ENCODE measurements at regions not wholly inside any gene's neighbourhood (a gene's known extent, or its start where the extent isn't known, plus 50 kb on each side); places are given as distances from the start of the nearest gene placed in this dataset.
"Not testable (repeated sequence)": the region's sequence is repeated elsewhere in the genome, so short reads cannot be mapped to it uniquely, and the experiment has no call there.

DNA sequence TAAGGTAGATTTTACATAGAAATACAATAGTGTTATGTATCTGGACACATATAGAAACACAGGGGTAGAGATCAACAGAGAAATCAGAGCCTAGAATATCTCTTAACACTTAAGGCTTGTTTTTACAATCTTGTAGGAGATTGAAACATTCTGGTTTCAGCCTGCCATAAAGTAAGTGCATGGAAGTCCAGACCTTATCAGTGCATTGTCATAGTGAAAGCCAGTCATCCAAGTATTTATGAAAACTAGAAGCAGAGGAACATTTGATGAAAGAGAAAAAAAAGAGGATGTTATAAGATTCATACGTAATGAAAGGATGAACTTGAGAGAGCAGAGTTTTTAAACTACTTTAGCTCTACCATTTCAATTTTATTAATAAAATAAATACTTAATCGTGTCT, 194.3 kb upstream of the TRPC7 start:
- no peak overlapping the region for H3K27ac Mint-ChIP-seq

DNA sequence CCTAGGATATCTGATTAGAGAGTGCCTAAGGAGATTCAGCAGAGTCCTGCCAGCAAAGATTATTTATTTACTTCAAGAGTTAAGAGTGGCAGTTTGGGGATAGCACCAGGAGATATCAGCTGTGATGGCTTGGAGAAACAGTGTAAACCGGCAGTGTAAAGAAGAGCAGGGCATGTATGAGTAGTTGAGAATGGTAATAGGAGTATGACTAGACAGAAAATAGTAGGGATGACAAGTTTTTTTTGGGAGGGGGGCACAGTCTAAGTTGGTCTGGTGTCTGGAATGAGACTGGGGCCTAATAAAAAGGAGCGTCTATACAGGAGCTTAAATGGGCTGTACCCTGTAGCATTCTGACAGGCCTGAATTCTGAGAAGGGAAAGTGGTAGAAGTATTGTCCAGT, 181.8 kb upstream of the TRPC7 start:
- not testable (repeated sequence) for H3K4me3 Mint-ChIP-seq; H3K27ac Mint-ChIP-seq; H3K4me1 Mint-ChIP-seq (ENCODE audit: low read depth in 2 of 2); DNase-seq; ATAC-seq (replicated peaks); H3K27me3 Mint-ChIP-seq; H3K36me3 Mint-ChIP-seq (ENCODE audit: insufficient read depth)
- H3K9me3 Mint-ChIP-seq = peaks cover 7 to 11% of the 10 kb centered on the region in 2 donors

More for the DNA sequence above, 194.3 kb upstream of the TRPC7 start:
- Mint-ChIP-seq H3K4me3 (no peak overlapping the region), H3K27me3 (no peaks in the 10 kb centered on the region), H3K4me1 (ENCODE audit: low read depth in 2 of 2) (peaks cover 4 to 23% of the 10 kb centered on the region in 2 donors), H3K36me3 (ENCODE audit: insufficient read depth) (no peaks in the 10 kb centered on the region), H3K9me3 (peaks cover 6 to 28% of the 10 kb centered on the region in 2 donors)
- DNase-seq (no peak), ATAC-seq (replicated peaks) (no peak)

DNA sequence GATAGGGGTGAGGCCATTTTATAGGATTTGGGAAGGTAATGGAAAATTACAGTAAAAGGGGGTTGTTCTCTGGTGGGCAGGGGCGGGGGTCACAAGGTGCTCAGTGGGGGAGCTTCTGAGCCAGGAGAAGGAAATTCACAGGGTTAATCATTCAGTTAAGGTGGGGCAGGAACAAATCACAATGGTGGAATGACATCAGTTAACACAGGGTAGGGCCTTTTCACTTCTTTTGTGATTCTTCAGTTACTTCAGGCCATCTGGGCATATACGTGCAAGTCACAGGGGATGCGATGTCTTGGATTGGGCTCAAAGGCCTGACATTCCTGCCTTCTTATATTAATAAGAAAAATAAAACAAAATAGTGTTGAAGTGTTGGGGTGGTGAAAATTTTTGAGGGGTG, 181.1 kb upstream of the TRPC7 start:
- not testable (repeated sequence) for DNase-seq; H3K27ac Mint-ChIP-seq; H3K27me3 Mint-ChIP-seq; H3K4me3 Mint-ChIP-seq; H3K4me1 Mint-ChIP-seq (ENCODE audit: low read depth in 2 of 2); ATAC-seq (replicated peaks); H3K36me3 Mint-ChIP-seq (ENCODE audit: insufficient read depth)
- peaks cover 7 to 11% of the 10 kb centered on the region in 2 donors for H3K9me3 Mint-ChIP-seq

DNA sequence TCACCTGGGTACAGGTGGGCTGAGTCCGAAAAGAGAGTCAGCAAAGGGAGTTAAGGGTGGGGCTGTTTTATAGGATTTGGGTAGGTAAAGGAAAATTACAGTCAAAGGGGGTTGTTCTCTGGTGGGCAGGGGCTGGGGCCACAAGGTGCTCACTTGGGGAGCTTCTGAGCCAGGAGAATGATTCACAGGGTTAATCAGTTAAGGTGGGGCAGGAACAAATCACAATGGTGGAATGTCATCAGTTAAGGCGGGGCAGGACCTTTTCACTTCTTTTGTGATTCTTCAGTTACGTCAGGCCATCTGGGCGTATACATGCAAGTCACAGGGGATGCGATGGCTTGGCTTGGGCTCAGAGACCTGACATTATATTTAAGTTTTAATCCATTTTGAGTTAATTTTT, 179.7 kb upstream of the TRPC7 start:
- DNase-seq; H3K27ac Mint-ChIP-seq; H3K4me3 Mint-ChIP-seq; H3K27me3 Mint-ChIP-seq; H3K36me3 Mint-ChIP-seq (ENCODE audit: insufficient read depth); ATAC-seq (replicated peaks); H3K4me1 Mint-ChIP-seq (ENCODE audit: low read depth in 2 of 2): not testable (repeated sequence)
- peaks cover 5 to 11% of the 10 kb centered on the region in 2 donors for H3K9me3 Mint-ChIP-seq

DNA sequence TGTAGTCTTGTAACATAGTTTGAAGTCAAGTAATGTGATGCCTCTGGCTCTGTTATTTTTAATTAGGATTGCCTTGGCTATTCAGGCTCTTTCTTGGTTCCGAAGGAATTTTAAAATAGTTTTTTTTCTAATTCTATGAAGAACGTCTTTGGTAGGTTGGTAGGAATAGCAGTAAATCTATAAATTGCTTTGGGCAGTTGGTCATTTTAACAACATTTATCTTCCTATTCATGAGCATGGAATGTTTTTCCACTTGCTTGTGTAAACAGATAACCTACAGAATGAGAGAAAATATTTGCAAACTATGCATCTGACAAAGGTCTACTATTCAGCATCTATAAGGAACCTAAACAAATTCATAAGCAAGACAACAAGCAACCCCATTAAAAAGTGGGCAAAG, 173.2 kb upstream of the TRPC7 start:
- H3K27me3 Mint-ChIP-seq = no peaks in the 10 kb centered on the region
- DNase-seq (no peak), ATAC-seq (replicated peaks) (no peak)
- H3K9me3 Mint-ChIP-seq = peaks cover 0 to 4% of the 10 kb centered on the region in 2 donors
- no peaks in the 10 kb centered on the region for H3K4me1 Mint-ChIP-seq (ENCODE audit: low read depth in 2 of 2)
- no peak overlapping the region for H3K27ac Mint-ChIP-seq
- no peak overlapping the region for H3K4me3 Mint-ChIP-seq
- no peaks in the 10 kb centered on the region for H3K36me3 Mint-ChIP-seq (ENCODE audit: insufficient read depth)

DNA sequence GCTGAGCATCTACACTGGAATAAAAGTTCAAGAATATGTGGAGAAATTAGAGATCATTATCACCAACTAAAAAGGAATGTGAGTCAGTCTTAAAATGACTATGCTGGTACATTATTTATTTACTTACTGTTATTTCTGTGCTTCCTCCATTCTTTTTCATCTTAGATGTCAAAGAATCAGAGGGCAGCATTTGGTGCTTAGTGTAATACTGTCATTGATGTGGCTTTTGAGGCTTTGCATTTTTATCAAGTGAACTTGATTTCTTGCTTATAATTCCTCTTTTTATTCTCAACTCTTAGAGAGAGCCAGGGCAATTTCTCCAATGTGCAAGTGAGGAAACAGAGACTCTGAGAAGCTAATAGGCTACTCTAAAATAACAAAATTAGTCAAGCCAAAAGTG, 163.7 kb upstream of the TRPC7 start:
- Mint-ChIP-seq H3K4me3 (no peak overlapping the region), H3K9me3 (no peaks in the 10 kb centered on the region), H3K4me1 (ENCODE audit: low read depth in 2 of 2) (no peaks in the 10 kb centered on the region)

DNA sequence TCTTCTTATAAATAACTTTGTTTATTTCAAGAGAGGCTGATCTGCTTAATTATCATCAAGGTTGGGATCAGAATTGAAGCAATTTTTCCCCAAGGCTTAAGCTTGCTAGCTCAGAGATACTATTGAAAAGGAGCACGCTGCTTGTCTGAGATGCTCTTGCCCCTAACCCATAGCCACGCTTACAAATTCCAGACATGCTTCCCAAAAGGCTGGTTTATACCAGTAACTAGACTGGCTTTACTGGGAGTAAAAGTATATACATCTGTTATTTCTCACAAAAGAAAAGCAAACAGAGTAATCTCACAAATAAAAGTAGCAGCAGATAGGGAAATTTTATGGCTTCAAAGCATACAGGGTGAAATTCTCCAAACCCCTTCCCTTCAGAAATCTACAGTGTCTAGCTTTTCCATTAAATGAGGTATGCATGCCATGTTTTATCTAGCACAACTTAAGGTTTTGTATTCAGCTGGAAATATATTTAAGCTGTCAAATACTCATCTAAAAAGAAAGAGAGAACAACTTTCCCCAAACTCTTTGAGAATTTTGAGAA, 163.2 kb upstream of the TRPC7 start:
- Mint-ChIP-seq H3K9me3 (no peaks in the 10 kb centered on the region), H3K27ac (no peak overlapping the region), H3K4me1 (ENCODE audit: low read depth in 2 of 2) (no peaks in the 10 kb centered on the region), H3K4me3 (no peak overlapping the region), H3K36me3 (ENCODE audit: insufficient read depth) (no peaks in the 10 kb centered on the region), H3K27me3 (no peaks in the 10 kb centered on the region)
- no peak for ATAC-seq (replicated peaks)
- DNase-seq = no peak

More for the DNA sequence above, 163.7 kb upstream of the TRPC7 start:
- no peaks in the 10 kb centered on the region for H3K27me3 Mint-ChIP-seq
- ATAC-seq (replicated peaks) (no peak), DNase-seq (no peak)
- no peaks in the 10 kb centered on the region for H3K36me3 Mint-ChIP-seq (ENCODE audit: insufficient read depth)
- no peak overlapping the region for H3K27ac Mint-ChIP-seq

DNA sequence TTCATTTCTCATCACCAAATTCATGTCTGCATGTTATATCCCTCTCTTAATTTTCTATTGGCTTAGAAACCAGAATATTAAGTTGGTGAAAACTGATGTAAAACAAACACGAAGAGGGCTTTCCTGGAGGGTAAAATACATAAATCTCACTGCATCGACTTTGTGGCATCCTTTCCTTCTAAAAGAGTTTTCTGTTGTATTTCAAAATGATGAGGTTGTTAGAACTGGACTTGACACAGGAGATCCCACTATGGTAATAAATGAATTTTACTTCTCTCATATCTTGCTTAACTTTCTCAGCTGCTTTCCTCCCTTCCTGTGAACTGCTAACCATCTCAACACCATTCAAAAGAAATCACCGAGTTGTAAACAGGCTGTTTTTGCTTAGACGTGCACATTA, 162.0 kb upstream of the TRPC7 start:
- Mint-ChIP-seq H3K9me3 (no peaks in the 10 kb centered on the region), H3K4me3 (no peak overlapping the region), H3K27me3 (no peaks in the 10 kb centered on the region), H3K36me3 (ENCODE audit: insufficient read depth) (no peaks in the 10 kb centered on the region), H3K4me1 (ENCODE audit: low read depth in 2 of 2) (no peaks in the 10 kb centered on the region), H3K27ac (no peak overlapping the region)
- ATAC-seq (replicated peaks) = no peak
- no peak for DNase-seq

DNA sequence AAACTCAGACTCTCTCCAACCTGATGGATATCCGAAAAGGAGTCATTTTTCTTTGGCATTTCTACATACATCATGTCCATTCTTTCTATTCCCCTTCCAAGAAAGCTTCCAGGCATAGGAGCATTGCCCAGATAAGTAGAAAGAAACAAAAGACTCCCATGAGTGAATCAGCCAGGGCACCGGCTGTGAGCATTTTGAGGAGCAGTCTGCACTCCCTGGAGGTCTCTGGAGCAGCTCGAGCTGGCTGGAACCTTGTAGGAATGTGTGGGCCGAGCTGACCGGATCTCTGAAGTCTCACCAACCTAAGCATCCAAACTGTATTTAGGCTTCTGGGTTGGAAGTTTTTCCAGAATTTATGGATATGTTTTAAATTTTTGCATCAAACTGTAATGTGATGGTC, 161.4 kb upstream of the TRPC7 start:
- no peaks in the 10 kb centered on the region for H3K27me3 Mint-ChIP-seq
- H3K36me3 Mint-ChIP-seq (ENCODE audit: insufficient read depth) = no peaks in the 10 kb centered on the region
- no peak overlapping the region for H3K4me3 Mint-ChIP-seq
- ATAC-seq (replicated peaks) = no peak
- H3K9me3 Mint-ChIP-seq = no peaks in the 10 kb centered on the region
- no peaks in the 10 kb centered on the region for H3K4me1 Mint-ChIP-seq (ENCODE audit: low read depth in 2 of 2)
- H3K27ac Mint-ChIP-seq = no peak overlapping the region
- DNase-seq = no peak

DNA sequence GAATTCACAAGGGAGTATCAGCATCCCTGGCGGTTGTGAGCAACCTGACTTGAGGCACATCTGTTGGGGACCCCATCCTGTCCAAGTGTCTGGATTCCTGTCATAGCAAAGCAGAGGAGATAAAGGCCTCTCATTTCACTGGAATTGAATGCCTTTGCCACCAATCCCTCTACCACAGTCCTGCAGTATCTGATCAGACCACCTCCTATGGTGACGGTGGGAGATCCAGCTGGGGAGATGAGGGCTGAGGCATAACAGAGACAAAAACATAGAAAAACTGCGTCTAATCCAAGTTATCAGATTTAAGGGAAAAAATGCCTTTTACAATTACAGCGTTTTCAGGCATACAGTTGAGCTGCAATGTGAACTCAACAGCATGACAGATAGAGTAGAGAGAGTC, 160.7 kb upstream of the TRPC7 start:
- no peaks in the 10 kb centered on the region for H3K4me1 Mint-ChIP-seq (ENCODE audit: low read depth in 2 of 2)
- no peaks in the 10 kb centered on the region for H3K9me3 Mint-ChIP-seq
- no peak overlapping the region for H3K27ac Mint-ChIP-seq
- no peaks in the 10 kb centered on the region for H3K27me3 Mint-ChIP-seq
- H3K4me3 Mint-ChIP-seq = no peak overlapping the region
- no peaks in the 10 kb centered on the region for H3K36me3 Mint-ChIP-seq (ENCODE audit: insufficient read depth)
- ATAC-seq (replicated peaks) (no peak), DNase-seq (no peak)

DNA sequence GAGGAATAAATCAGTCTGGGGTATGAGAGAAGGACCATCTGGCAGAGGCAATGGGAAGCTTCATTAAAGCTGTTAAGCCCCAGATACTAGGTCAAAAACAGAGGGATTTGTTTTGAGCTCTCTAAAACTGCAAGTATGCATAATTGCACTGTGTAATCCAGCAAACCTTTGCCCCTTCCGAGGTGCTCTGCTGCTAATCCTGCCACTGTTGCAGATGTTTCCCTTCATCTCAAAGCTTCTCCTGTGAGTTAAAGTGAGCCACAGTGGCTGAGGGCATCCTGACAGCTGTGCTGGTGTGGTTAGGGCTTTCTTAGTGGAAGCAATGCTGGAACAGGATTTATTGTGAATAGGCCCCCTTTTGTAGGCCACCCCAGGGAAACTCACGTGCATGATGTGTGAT, 160.3 kb upstream of the TRPC7 start:
- Mint-ChIP-seq H3K4me3 (no peak overlapping the region), H3K36me3 (ENCODE audit: insufficient read depth) (no peaks in the 10 kb centered on the region), H3K27me3 (no peaks in the 10 kb centered on the region), H3K4me1 (ENCODE audit: low read depth in 2 of 2) (no peaks in the 10 kb centered on the region), H3K27ac (no peak overlapping the region), H3K9me3 (no peaks in the 10 kb centered on the region)
- DNase-seq (no peak), ATAC-seq (replicated peaks) (no peak)

DNA sequence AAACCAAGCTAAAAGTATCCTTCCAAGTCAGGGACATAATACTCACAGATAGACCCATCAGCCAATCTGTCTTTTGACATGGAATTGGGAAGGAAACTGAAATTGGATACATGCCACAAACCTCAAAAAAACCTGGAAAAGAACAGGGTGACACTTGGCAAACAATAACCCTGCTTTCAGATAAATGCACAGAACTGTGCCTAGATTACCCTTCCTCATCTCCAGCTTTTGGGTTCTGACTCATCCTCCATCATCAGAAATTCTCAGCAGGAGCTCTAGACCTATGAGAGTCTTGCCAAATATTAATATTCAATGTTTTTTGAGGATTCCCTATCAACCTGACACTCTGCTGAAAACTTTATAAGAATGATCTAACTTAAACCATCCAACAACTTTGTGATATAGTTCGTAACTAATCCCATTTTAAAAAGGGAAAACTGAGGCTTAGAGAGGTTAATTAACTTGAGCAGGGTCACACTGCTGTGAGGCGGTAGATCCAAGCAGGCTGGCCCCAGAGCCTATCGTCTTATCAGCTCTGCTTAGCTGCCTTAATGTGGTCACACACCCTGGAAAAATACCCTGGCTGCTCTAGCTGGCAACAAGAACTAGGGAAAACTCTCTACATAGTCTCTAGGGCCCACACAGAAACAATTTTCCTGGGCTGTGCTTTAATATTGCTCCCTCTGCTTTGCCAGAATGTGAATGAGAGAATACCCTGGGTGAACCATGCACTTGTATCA, 157.0 kb upstream of the TRPC7 start:
- no peak for ATAC-seq (replicated peaks)

DNA sequence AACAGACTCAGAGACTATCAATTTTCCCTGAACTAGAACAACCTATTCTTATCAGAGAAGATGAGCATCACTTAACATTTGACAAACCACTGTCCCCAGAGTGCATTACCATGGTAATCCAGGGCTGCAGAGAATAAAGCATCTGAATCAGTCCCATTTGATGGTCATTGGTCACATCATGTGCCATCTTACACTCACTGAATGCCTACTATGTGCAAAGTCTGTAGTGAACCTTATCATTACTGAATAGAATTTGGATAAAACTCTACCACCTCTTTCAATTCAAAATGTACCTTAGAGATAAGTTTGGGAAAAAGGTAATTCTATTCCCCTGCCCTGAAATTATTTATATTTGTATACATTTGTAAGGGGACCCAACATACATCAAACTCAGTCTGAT, 156.4 kb upstream of the TRPC7 start:
- Mint-ChIP-seq H3K36me3 (ENCODE audit: insufficient read depth) (no peaks in the 10 kb centered on the region), H3K4me1 (ENCODE audit: low read depth in 2 of 2) (no peaks in the 10 kb centered on the region), H3K4me3 (no peak overlapping the region), H3K27me3 (no peaks in the 10 kb centered on the region), H3K9me3 (no peaks in the 10 kb centered on the region), H3K27ac (no peak overlapping the region)
- DNase-seq (no peak), ATAC-seq (replicated peaks) (no peak)

More for the DNA sequence above, 157.0 kb upstream of the TRPC7 start:
- Mint-ChIP-seq H3K27ac (no peak overlapping the region), H3K27me3 (no peaks in the 10 kb centered on the region), H3K36me3 (ENCODE audit: insufficient read depth) (no peaks in the 10 kb centered on the region), H3K4me3 (no peak overlapping the region), H3K4me1 (ENCODE audit: low read depth in 2 of 2) (no peaks in the 10 kb centered on the region), H3K9me3 (no peaks in the 10 kb centered on the region)
- no peak for DNase-seq

DNA sequence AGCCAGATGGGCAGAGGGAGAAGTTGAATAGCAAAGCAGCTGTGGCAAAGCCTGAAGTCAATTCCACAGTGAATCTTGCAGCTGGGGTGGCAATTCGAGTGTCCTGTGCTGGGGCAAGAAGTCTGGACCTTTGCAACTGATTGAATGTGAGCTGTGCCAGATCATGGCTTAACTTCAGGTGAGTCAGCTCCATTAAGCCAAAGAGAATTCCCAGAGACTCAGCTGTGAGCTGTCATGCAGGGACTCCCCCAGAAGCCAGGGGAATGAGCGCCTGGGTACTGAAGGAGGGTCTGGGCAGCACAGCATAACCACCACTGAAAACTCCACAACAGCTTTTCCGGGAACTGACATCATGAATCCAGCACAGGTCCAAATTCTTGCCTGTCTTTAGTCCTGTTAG, 153.5 kb upstream of the TRPC7 start:
- peaks cover 0 to 2% of the 10 kb centered on the region in 2 donors for H3K9me3 Mint-ChIP-seq
- no peak overlapping the region for H3K4me3 Mint-ChIP-seq
- H3K27me3 Mint-ChIP-seq = no peaks in the 10 kb centered on the region
- no peaks in the 10 kb centered on the region for H3K36me3 Mint-ChIP-seq (ENCODE audit: insufficient read depth)
- H3K27ac Mint-ChIP-seq = no peak overlapping the region
- no peaks in the 10 kb centered on the region for H3K4me1 Mint-ChIP-seq (ENCODE audit: low read depth in 2 of 2)
- DNase-seq (no peak), ATAC-seq (replicated peaks) (no peak)

Measured in effector memory CD8-positive, alpha-beta T cell (primary cell).